ENCODE measurements at regions not wholly inside any gene's neighbourhood (a gene's known extent, or its start where the extent isn't known, plus 50 kb on each side); places are given as distances from the start of the nearest gene placed in this dataset.

DNA sequence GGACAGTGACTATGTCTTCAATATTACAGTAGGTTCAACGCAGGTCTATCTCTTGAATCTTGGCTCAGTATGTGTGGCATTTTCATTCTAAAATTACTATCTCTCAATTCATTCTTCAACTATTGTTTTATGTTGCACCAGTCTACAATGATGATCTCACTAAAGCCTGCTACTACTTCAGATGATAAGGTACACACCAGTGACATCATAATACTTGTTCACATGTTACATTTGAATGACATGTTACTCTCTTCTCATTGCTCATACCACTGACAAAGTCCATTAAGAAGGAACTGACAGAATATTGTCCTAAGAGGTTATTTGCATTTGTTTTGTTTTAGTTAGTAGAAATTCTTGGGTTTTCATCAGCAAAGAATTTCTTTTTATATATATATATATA is 165.2 kb upstream of the ST8SIA4 start:
- H3K4me2 ChIP-seq (ENCODE audit: low read length): no peak overlapping the region
- no peaks in the 10 kb centered on the region for H3K9me2 ChIP-seq (ENCODE audit: insufficient read depth, low read length)
- H3K79me2 ChIP-seq (replicated peaks; ENCODE audit: insufficient read depth, low read length): no peaks in the 10 kb centered on the region
- H2AFZ ChIP-seq (ENCODE audit: low read depth, low read length): no peak overlapping the region
- H3F3A ChIP-seq (ENCODE audit: insufficient read depth, low read length, poor library complexity, severe bottlenecking): no peaks in the 10 kb centered on the region
- H3K36me3 ChIP-seq (ENCODE audit: insufficient read depth, low read length): no peaks in the 10 kb centered on the region
- no peak overlapping the region for H3K27ac ChIP-seq (ENCODE audit: low read length)
- TF ChIP-seq EZH2 (IDR thresholded peaks at IDR 0.05; ENCODE audit: borderline replicate concordance, insufficient read depth, low read length, poor library complexity, severe bottlenecking) (no peak), MXI1 (conservative IDR thresholded peaks at IDR 0.05; ENCODE audit: poor library complexity, severe bottlenecking) (no peak), TAF1 (IDR thresholded peaks at IDR 0.05; ENCODE audit: low read depth) (no peak), RAD21 (conservative IDR thresholded peaks at IDR 0.05) (no peak), EP300 (conservative IDR thresholded peaks at IDR 0.05; ENCODE audit: poor library complexity, severe bottlenecking) (no peak), SMC3 (conservative IDR thresholded peaks at IDR 0.05; ENCODE audit: poor library complexity) (no peak), POLR2AphosphoS5 (IDR thresholded peaks at IDR 0.05) (no peak)
- TF ChIP-seq, protein P1, sequence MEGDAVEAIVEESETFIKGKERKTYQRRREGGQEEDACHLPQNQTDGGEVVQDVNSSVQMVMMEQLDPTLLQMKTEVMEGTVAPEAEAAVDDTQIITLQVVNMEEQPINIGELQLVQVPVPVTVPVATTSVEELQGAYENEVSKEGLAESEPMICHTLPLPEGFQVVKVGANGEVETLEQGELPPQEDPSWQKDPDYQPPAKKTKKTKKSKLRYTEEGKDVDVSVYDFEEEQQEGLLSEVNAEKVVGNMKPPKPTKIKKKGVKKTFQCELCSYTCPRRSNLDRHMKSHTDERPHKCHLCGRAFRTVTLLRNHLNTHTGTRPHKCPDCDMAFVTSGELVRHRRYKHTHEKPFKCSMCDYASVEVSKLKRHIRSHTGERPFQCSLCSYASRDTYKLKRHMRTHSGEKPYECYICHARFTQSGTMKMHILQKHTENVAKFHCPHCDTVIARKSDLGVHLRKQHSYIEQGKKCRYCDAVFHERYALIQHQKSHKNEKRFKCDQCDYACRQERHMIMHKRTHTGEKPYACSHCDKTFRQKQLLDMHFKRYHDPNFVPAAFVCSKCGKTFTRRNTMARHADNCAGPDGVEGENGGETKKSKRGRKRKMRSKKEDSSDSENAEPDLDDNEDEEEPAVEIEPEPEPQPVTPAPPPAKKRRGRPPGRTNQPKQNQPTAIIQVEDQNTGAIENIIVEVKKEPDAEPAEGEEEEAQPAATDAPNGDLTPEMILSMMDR (IDR thresholded peaks at IDR 0.05; ENCODE audit: poor library complexity, severe bottlenecking): no peak
- TF ChIP-seq, protein P2, sequence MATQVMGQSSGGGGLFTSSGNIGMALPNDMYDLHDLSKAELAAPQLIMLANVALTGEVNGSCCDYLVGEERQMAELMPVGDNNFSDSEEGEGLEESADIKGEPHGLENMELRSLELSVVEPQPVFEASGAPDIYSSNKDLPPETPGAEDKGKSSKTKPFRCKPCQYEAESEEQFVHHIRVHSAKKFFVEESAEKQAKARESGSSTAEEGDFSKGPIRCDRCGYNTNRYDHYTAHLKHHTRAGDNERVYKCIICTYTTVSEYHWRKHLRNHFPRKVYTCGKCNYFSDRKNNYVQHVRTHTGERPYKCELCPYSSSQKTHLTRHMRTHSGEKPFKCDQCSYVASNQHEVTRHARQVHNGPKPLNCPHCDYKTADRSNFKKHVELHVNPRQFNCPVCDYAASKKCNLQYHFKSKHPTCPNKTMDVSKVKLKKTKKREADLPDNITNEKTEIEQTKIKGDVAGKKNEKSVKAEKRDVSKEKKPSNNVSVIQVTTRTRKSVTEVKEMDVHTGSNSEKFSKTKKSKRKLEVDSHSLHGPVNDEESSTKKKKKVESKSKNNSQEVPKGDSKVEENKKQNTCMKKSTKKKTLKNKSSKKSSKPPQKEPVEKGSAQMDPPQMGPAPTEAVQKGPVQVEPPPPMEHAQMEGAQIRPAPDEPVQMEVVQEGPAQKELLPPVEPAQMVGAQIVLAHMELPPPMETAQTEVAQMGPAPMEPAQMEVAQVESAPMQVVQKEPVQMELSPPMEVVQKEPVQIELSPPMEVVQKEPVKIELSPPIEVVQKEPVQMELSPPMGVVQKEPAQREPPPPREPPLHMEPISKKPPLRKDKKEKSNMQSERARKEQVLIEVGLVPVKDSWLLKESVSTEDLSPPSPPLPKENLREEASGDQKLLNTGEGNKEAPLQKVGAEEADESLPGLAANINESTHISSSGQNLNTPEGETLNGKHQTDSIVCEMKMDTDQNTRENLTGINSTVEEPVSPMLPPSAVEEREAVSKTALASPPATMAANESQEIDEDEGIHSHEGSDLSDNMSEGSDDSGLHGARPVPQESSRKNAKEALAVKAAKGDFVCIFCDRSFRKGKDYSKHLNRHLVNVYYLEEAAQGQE (IDR thresholded peaks at IDR 0.05; ENCODE audit: borderline replicate concordance): no peak
- no peaks in the 10 kb centered on the region for H3K27me3 ChIP-seq (ENCODE audit: insufficient read depth, low read depth, low read length)
- no peak overlapping the region for H3K4me3 ChIP-seq (ENCODE audit: low read length)
- H4K20me1 ChIP-seq (ENCODE audit: insufficient read depth): no peaks in the 10 kb centered on the region
- H3K9me3 ChIP-seq (ENCODE audit: low read length): no peaks in the 10 kb centered on the region
- no peak overlapping the region for H3K9ac ChIP-seq (ENCODE audit: low read length)

DNA sequence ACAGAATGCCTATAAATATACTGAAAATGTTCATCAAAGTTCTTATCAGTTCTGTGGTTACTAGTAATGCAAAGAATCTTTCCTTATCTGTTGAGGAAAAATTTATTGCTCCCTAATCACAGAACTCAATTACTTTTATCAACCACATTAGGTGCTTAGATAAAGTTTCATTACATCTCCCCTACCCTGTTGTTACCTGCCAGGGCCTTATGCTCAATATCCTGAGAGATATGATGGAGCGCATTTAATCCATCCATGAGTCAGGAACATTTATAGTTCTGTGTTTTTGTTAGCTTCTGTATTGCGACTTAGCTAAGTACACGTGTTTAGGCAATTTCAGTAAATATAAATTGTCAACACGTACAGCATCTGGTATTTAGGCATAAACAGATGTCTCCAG is 164.3 kb upstream of the ST8SIA4 start:
- Histone ChIP-seq H3K27ac (ENCODE audit: low read length) (no peak overlapping the region), H3F3A (ENCODE audit: insufficient read depth, low read length, poor library complexity, severe bottlenecking) (no peaks in the 10 kb centered on the region), H3K27me3 (ENCODE audit: insufficient read depth, low read depth, low read length) (no peaks in the 10 kb centered on the region), H3K9me3 (ENCODE audit: low read length) (no peaks in the 10 kb centered on the region), H4K20me1 (ENCODE audit: insufficient read depth) (no peaks in the 10 kb centered on the region), H3K9ac (ENCODE audit: low read length) (no peak overlapping the region), H3K4me2 (ENCODE audit: low read length) (no peak overlapping the region), H3K36me3 (ENCODE audit: insufficient read depth, low read length) (no peaks in the 10 kb centered on the region), H2AFZ (ENCODE audit: low read depth, low read length) (no peak overlapping the region), H3K4me3 (ENCODE audit: low read length) (no peak overlapping the region), H3K79me2 (replicated peaks; ENCODE audit: insufficient read depth, low read length) (no peaks in the 10 kb centered on the region), H3K9me2 (ENCODE audit: insufficient read depth, low read length) (no peaks in the 10 kb centered on the region)
- TF ChIP-seq SMC3 (conservative IDR thresholded peaks at IDR 0.05; ENCODE audit: poor library complexity) (no peak), TAF1 (IDR thresholded peaks at IDR 0.05; ENCODE audit: low read depth) (no peak), MXI1 (conservative IDR thresholded peaks at IDR 0.05; ENCODE audit: poor library complexity, severe bottlenecking) (no peak), RAD21 (conservative IDR thresholded peaks at IDR 0.05) (no peak), POLR2AphosphoS5 (IDR thresholded peaks at IDR 0.05) (no peak), EP300 (conservative IDR thresholded peaks at IDR 0.05; ENCODE audit: poor library complexity, severe bottlenecking) (no peak), EZH2 (IDR thresholded peaks at IDR 0.05; ENCODE audit: borderline replicate concordance, insufficient read depth, low read length, poor library complexity, severe bottlenecking) (no peak)
- TF ChIP-seq, protein P2 (IDR thresholded peaks at IDR 0.05; ENCODE audit: borderline replicate concordance): no peak
- TF ChIP-seq, protein P1 (IDR thresholded peaks at IDR 0.05; ENCODE audit: poor library complexity, severe bottlenecking): no peak
